ENCODE measurements at regions not wholly inside any gene's neighbourhood (a gene's known extent, or its start where the extent isn't known, plus 50 kb on each side); places are given as distances from the start of the nearest gene placed in this dataset.

- no peaks in the 10 kb centered on the region for H3K9me3 Mint-ChIP-seq (ENCODE audit: unreplicated experiment)
- no peaks in the 10 kb centered on the region for H3K36me3 Mint-ChIP-seq (ENCODE audit: insufficient read depth, unreplicated experiment)
- ChIA-PET CTCF (interaction anchor here (1.3 kb wide), 1 partner anchor 89 kb away, joined by 3 read pairs; no protein-coding TSS in a partner anchor), POLR2A (interaction anchor here (0.8 kb wide), 1 partner anchor 9 kb away, joined by 3 read pairs; no protein-coding TSS in a partner anchor)
- intact Hi-C loops (cut with micrococcal nuclease), result no loop called here
- no peaks in the 10 kb centered on the region for H3K4me1 Mint-ChIP-seq (ENCODE audit: insufficient read depth, unreplicated experiment)
- no peak overlapping the region for H3K27ac Mint-ChIP-seq (ENCODE audit: low read depth, unreplicated experiment)
- H3K4me3 Mint-ChIP-seq (ENCODE audit: unreplicated experiment), result no peak overlapping the region
- no peaks in the 10 kb centered on the region for H3K27me3 Mint-ChIP-seq (ENCODE audit: insufficient read depth, unreplicated experiment)
- TF ChIP-seq CTCF (IDR thresholded peaks at IDR 0.05; ENCODE audit: unreplicated experiment), result no peak
- no TSS peak for BruUV-seq (replicated peaks)
- peak; percentile 38 for DNase-seq (ENCODE audit: unreplicated experiment)
Measured at GRCh38 chr15:62958528-62959363, 83.8 kb upstream of the TPM1 start.

- no peaks in the 10 kb centered on the region for H3K27me3 Mint-ChIP-seq (ENCODE audit: insufficient read depth, unreplicated experiment)
- POLR2A ChIA-PET, result no interaction called here
- no peak for DNase-seq (ENCODE audit: unreplicated experiment)
- no peaks in the 10 kb centered on the region for H3K4me1 Mint-ChIP-seq (ENCODE audit: insufficient read depth, unreplicated experiment)
- H3K27ac Mint-ChIP-seq (ENCODE audit: low read depth, unreplicated experiment), result no peak overlapping the region
- H3K36me3 Mint-ChIP-seq (ENCODE audit: insufficient read depth, unreplicated experiment), result no peaks in the 10 kb centered on the region
- no peak for TF ChIP-seq CTCF (IDR thresholded peaks at IDR 0.05; ENCODE audit: unreplicated experiment)
- H3K4me3 Mint-ChIP-seq (ENCODE audit: unreplicated experiment), result no peak overlapping the region
- intact Hi-C loops (cut with micrococcal nuclease), result no loop called here
- H3K9me3 Mint-ChIP-seq (ENCODE audit: unreplicated experiment), result no peaks in the 10 kb centered on the region
- BruUV-seq (replicated peaks), result no TSS peak
- CTCF ChIA-PET, result interaction anchor here (0.6 to 1.0 kb wide), 3 partner anchors 16 to 74 kb away, joined by 3 to 4 read pairs (median 3); no protein-coding TSS in a partner anchor
Measured at GRCh38 chr15:62961134-62961533, 81.4 kb upstream of the TPM1 start.

GRCh38 chr15:62962101-62962995 is 80.2 kb upstream of the TPM1 start:
- intact Hi-C loops (cut with micrococcal nuclease), result no loop called here
- ChIA-PET CTCF (interaction anchor here (0.6 to 1.0 kb wide), 2 partner anchors 15 to 21 kb away, joined by 3 read pairs; no protein-coding TSS in a partner anchor), POLR2A (no interaction called here)
- Mint-ChIP-seq H3K27ac (ENCODE audit: low read depth, unreplicated experiment) (no peak overlapping the region), H3K27me3 (ENCODE audit: insufficient read depth, unreplicated experiment) (no peaks in the 10 kb centered on the region), H3K4me3 (ENCODE audit: unreplicated experiment) (no peak overlapping the region), H3K9me3 (ENCODE audit: unreplicated experiment) (no peaks in the 10 kb centered on the region), H3K4me1 (ENCODE audit: insufficient read depth, unreplicated experiment) (no peaks in the 10 kb centered on the region), H3K36me3 (ENCODE audit: insufficient read depth, unreplicated experiment) (no peaks in the 10 kb centered on the region)
- DNase-seq (ENCODE audit: unreplicated experiment), result no peak
- BruUV-seq (replicated peaks), result no TSS peak
- no peak for TF ChIP-seq CTCF (IDR thresholded peaks at IDR 0.05; ENCODE audit: unreplicated experiment)

GRCh38 chr15:62964251-62964650 is 78.3 kb upstream of the TPM1 start:
- DNase-seq (ENCODE audit: unreplicated experiment), result no peak
- Mint-ChIP-seq H3K27ac (ENCODE audit: low read depth, unreplicated experiment) (no peak overlapping the region), H3K27me3 (ENCODE audit: insufficient read depth, unreplicated experiment) (no peaks in the 10 kb centered on the region), H3K4me1 (ENCODE audit: insufficient read depth, unreplicated experiment) (no peaks in the 10 kb centered on the region), H3K4me3 (ENCODE audit: unreplicated experiment) (no peak overlapping the region), H3K9me3 (ENCODE audit: unreplicated experiment) (no peaks in the 10 kb centered on the region), H3K36me3 (ENCODE audit: insufficient read depth, unreplicated experiment) (no peaks in the 10 kb centered on the region)
- intact Hi-C loops (cut with micrococcal nuclease), result no loop called here
- POLR2A ChIA-PET, result no interaction called here
- no TSS peak for BruUV-seq (replicated peaks)
- TF ChIP-seq CTCF (IDR thresholded peaks at IDR 0.05; ENCODE audit: unreplicated experiment), result no peak
- CTCF ChIA-PET, result interaction anchor here (0.6 to 0.9 kb wide), 2 partner anchors 14 to 222 kb away, joined by 3 read pairs; no protein-coding TSS in a partner anchor
